H9 (cell line): ENCODE measurements at regions not wholly inside any gene's neighbourhood (a gene's known extent, or its start where the extent isn't known, plus 50 kb on each side); places are given as distances from the start of the nearest gene placed in this dataset.

Source experiments
- DNase-seq: peaks from one replicate; pipeline ENCODE4 v3.0.0-alpha.2; 2017
- H2AFZ ChIP-seq: one replicate; pipeline ENCODE4 v1.6.1; 2013; ENCODE audit warnings: mild to moderate bottlenecking, low read length, control low read depth, moderate library complexity
- H2AK5ac ChIP-seq: 2 replicates; pipeline ENCODE4 v1.6.1; 2013; ENCODE audit warnings: low read length, control low read depth, mixed read lengths; ENCODE audit not compliant: insufficient read length
- H2BK120ac ChIP-seq: one replicate; pipeline ENCODE4 v1.6.1; 2013; ENCODE audit warnings: low read depth, mild to moderate bottlenecking, low read length, control low read depth, inconsistent platforms; ENCODE audit not compliant: poor library complexity, severe bottlenecking
- H2BK12ac ChIP-seq: 2 replicates; pipeline ENCODE4 v1.6.1; 2013; ENCODE audit warnings: low read length, control low read depth, mixed read lengths, low read depth; ENCODE audit not compliant: insufficient read length
- H2BK15ac ChIP-seq: 2 replicates; pipeline ENCODE4 v1.6.1; 2013; ENCODE audit warnings: low read depth, low read length, control low read depth
- H2BK20ac ChIP-seq: one replicate; pipeline ENCODE4 v1.6.1; 2013; ENCODE audit warnings: low read depth, mild to moderate bottlenecking, low read length, control low read depth, inconsistent platforms; ENCODE audit not compliant: poor library complexity, severe bottlenecking
- H2BK5ac ChIP-seq: 2 replicates; pipeline ENCODE4 v1.6.1; 2013; ENCODE audit warnings: low read length, control low read depth, mixed read lengths; ENCODE audit not compliant: insufficient read length
- H3K14ac ChIP-seq: 2 replicates; pipeline ENCODE4 v1.6.1; 2013; ENCODE audit warnings: low read length, control low read depth; ENCODE audit not compliant: insufficient read depth
- H3K18ac ChIP-seq: 2 replicates; pipeline ENCODE4 v1.6.1; 2013; ENCODE audit warnings: low read depth, mild to moderate bottlenecking, mixed read lengths, low read length, control low read depth; ENCODE audit not compliant: insufficient read length
- H3K23ac ChIP-seq: 2 replicates; pipeline ENCODE4 v1.6.1; 2013; ENCODE audit warnings: low read length, control low read depth, mixed read lengths, low read depth; ENCODE audit not compliant: insufficient read length
- H3K23me2 ChIP-seq: 2 replicates; pipeline ENCODE4 v1.6.1; 2013; ENCODE audit warnings: low read depth, mild to moderate bottlenecking, mixed read lengths, low read length, control low read depth; ENCODE audit not compliant: insufficient read length, poor library complexity, severe bottlenecking
- H3K27ac ChIP-seq: 2 replicates; pipeline ENCODE4 v1.5.1; 2013; ENCODE audit warnings: low read length, control low read depth, mixed read lengths, low read depth; ENCODE audit not compliant: insufficient read length
- H3K27me3 ChIP-seq: 2 replicates; pipeline ENCODE4 v1.6.1; 2013; ENCODE audit warnings: low read length, control low read depth, inconsistent platforms; ENCODE audit not compliant: insufficient read depth
- H3K4ac ChIP-seq: 2 replicates; pipeline ENCODE4 v1.6.1; 2013; ENCODE audit warnings: low read depth, mild to moderate bottlenecking, control low read depth, inconsistent platforms, low read length, moderate library complexity
- H3K4me1 ChIP-seq: 2 replicates; pipeline ENCODE4 v1.6.1; 2013; ENCODE audit warnings: low read length, control low read depth, inconsistent platforms; ENCODE audit not compliant: insufficient read depth
- H3K4me2 ChIP-seq: 2 replicates; pipeline ENCODE4 v1.6.1; 2013; ENCODE audit warnings: low read length, control low read depth, mixed read lengths; ENCODE audit not compliant: insufficient read length, insufficient read depth
- H3K56ac ChIP-seq: 2 replicates; pipeline ENCODE4 v1.6.1; 2013; ENCODE audit warnings: low read depth, mild to moderate bottlenecking, mixed read lengths, low read length, control low read depth; ENCODE audit not compliant: insufficient read length
- H3K79me1 ChIP-seq: 2 replicates; pipeline ENCODE4 v1.6.1; 2013; ENCODE audit warnings: low read depth, mild to moderate bottlenecking, moderate library complexity, low read length, control low read depth, inconsistent platforms; ENCODE audit not compliant: insufficient read depth, poor library complexity, severe bottlenecking
- H3K79me2 ChIP-seq: 2 replicates; pipeline ENCODE4 v1.6.1; 2013; ENCODE audit warnings: low read length, control low read depth, inconsistent platforms; ENCODE audit not compliant: insufficient read depth
- H3K9ac ChIP-seq: 2 replicates; pipeline ENCODE4 v1.6.1; 2013; ENCODE audit warnings: low read length, control low read depth, mixed read lengths; ENCODE audit not compliant: insufficient read length; ENCODE audit errors: extremely low read depth
- H3K9me3 ChIP-seq: one replicate; pipeline ENCODE4 v1.6.1; 2013; ENCODE audit warnings: low read depth, low read length, inconsistent platforms; ENCODE audit not compliant: control insufficient read depth
- H3T11ph ChIP-seq: one replicate; pipeline ENCODE4 v1.6.1; 2013; ENCODE audit warnings: mild to moderate bottlenecking, low read length, control low read depth, inconsistent platforms
- H4K20me1 ChIP-seq: one replicate; pipeline ENCODE4 v1.6.1; 2013; ENCODE audit not compliant: control insufficient read depth, insufficient read length, insufficient read depth
- H4K5ac ChIP-seq: 2 replicates; pipeline ENCODE4 v1.6.1; 2013; ENCODE audit warnings: low read depth, mild to moderate bottlenecking, mixed read lengths, low read length, control low read depth; ENCODE audit not compliant: insufficient read length
- H4K8ac ChIP-seq: replicated peaks from 2 replicates; pipeline ENCODE4 v1.6.1; 2013; ENCODE audit warnings: low read length, control low read depth, mixed read lengths, low read depth; ENCODE audit not compliant: insufficient read length
- H4K91ac ChIP-seq: 2 replicates; pipeline ENCODE4 v1.6.1; 2013; ENCODE audit warnings: low read depth, mild to moderate bottlenecking, moderate library complexity, mixed read lengths, low read length, control low read depth; ENCODE audit not compliant: insufficient read length
- H3K27ac Mint-ChIP-seq, 3 experiments: 2 replicates in 2 of 3; 3 replicates in 1 of 3; pipeline ENCODE4 v1.8.0; 2020 to 2021; ENCODE audit warnings: mixed read lengths in 3 of 3, mild to moderate bottlenecking in 1 of 3, moderate library complexity in 1 of 3
- H3K27me3 Mint-ChIP-seq: 2 replicates; pipeline ENCODE4 v1.8.0; 2021; ENCODE audit warnings: low read depth, mild to moderate bottlenecking, moderate library complexity, mixed read lengths
- H3K36me3 Mint-ChIP-seq, 3 experiments: 2 replicates in 2 of 3; 3 replicates in 1 of 3; pipeline ENCODE4 v1.8.0; 2020 to 2021; ENCODE audit warnings: low read depth in 3 of 3, mixed read lengths in 3 of 3; ENCODE audit not compliant: insufficient read depth in 1 of 3
- H3K4me1 Mint-ChIP-seq, 2 experiments: 2 replicates each; pipeline ENCODE4 v1.8.0; 2020; ENCODE audit warnings: mixed read lengths in 2 of 2
- H3K4me3 Mint-ChIP-seq, 2 experiments: 2 replicates in 1 of 2; 3 replicates in 1 of 2; pipeline ENCODE4 v1.8.0; 2020 to 2021; ENCODE audit warnings: mild to moderate bottlenecking in 2 of 2, mixed read lengths in 2 of 2, moderate library complexity in 1 of 2
- H3K9me3 Mint-ChIP-seq, 2 experiments: 2 replicates in 1 of 2; 3 replicates in 1 of 2; pipeline ENCODE4 v1.8.0; 2020; ENCODE audit warnings: mild to moderate bottlenecking in 2 of 2, mixed read lengths in 2 of 2, moderate library complexity in 1 of 2
- CTCF ChIP-seq: fragments of 200-600 bp; sonication (generic); conservative IDR thresholded peaks from 3 replicates; pipeline ENCODE4 v1.8.0; 2021; ENCODE audit warnings: antibody characterized with exemption, mild to moderate bottlenecking
- WGBS: extraction: QIAGEN DNeasy Blood & Tissue Kit; methylation state at CpG from one replicate; pipeline ENCODE4 v1.1.7; 2013; ENCODE audit warnings: missing lambda C conversion rate, low lambda C conversion rate, mixed read lengths; ENCODE audit not compliant: insufficient read length; ENCODE audit errors: extremely low coverage; 5-methylcytosine and 5-hydroxymethylcytosine counted together

- Histone ChIP-seq H2AFZ (no peak overlapping the region), H3K4me2 (no peak overlapping the region), H3T11ph (no peak overlapping the region), H2BK20ac (no peak overlapping the region), H3K56ac (no peak overlapping the region), H3K79me1 (no peaks in the 10 kb centered on the region), H3K9ac (no peak overlapping the region), H4K8ac (no peak overlapping the region), H3K9me3 (no peaks in the 10 kb centered on the region), H2BK12ac (no peak overlapping the region), H3K4me1 (peaks cover 4% of the 10 kb centered on the region; the same call in 1 of the 2 replicates), H3K23ac (no peak overlapping the region), H3K4ac (no peak overlapping the region), H4K91ac (no peak overlapping the region), H2AK5ac (no peak overlapping the region), H3K27me3 (no peaks in the 10 kb centered on the region), H4K20me1 (no peaks in the 10 kb centered on the region), H4K5ac (no peak overlapping the region), H3K23me2 (no peaks in the 10 kb centered on the region), H3K27ac (no peak overlapping the region), H2BK15ac (no peak overlapping the region), H3K79me2 (no peaks in the 10 kb centered on the region), H2BK120ac (no peak overlapping the region), H2BK5ac (no peak overlapping the region), H3K18ac (no peak overlapping the region), H3K14ac (no peak overlapping the region)
- H3K4me1 Mint-ChIP-seq = peaks cover 20 to 28% of the 10 kb centered on the region in 2 experiments
- no peaks in the 10 kb centered on the region for H3K9me3 Mint-ChIP-seq
- H3K36me3 Mint-ChIP-seq = no peaks in the 10 kb centered on the region; a peak in 1 of 7 replicates
- H3K4me3 Mint-ChIP-seq = no peak overlapping the region
- no peak for DNase-seq
- no peak overlapping the region for H3K27ac Mint-ChIP-seq
- TF ChIP-seq CTCF = no peak
- no CpG with 5 or more reads among the region's 1 CpG for WGBS
- no peaks in the 10 kb centered on the region for H3K27me3 Mint-ChIP-seq
Measured at GRCh38 chr1:96553811-96554210, 167.8 kb upstream of the PTBP2 start.
